OCI-M2 (cell line): ENCODE measurements at regions not wholly inside any gene's neighbourhood (a gene's known extent, or its start where the extent isn't known, plus 50 kb on each side); places are given as distances from the start of the nearest gene placed in this dataset.

Experiments
- DNase-seq: peaks from one replicate; lab custom pipeline; 2025; ENCODE audit not compliant: unreplicated experiment; lab: John Stamatoyannopoulos, UW

DNA sequence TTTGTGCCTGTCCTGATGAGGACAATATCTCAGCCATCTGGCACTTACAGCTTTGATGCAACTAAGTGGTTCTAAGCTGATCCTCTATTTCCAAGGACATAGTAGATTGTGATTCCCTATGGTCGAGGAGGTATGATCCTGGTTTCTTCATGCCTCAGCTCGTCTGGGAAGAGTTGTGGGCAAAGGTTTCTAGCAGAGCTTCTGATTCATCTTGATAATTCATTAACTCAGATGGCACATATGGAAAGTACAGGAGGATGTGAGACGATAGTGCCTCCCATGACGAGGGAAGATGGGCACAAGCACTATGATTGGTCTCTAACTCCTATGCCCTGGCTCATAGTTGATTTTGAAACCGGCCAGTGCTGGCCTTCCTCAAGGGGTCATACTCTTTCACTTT is 334.2 kb upstream of the SEMA6D start:
- no peak for DNase-seq

DNA sequence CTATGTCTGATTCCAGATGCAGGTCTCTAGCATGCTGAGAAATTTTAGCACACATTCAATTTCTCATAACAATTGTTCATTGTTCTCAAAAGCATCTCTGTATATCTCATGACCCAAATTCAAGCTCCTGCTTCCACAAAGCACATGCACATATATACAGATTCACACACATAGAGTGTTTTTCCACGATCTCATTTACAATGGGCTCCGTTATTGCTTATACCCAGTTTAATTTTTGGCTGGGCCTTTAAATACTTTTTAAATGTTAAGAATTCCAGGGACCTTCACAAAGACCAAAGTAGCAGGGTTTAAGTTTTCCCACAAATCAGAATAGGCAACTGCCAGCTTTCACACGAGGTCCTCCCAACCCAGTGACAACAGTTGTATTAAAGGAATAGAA is 333.5 kb upstream of the SEMA6D start:
- DNase-seq: no peak

DNA sequence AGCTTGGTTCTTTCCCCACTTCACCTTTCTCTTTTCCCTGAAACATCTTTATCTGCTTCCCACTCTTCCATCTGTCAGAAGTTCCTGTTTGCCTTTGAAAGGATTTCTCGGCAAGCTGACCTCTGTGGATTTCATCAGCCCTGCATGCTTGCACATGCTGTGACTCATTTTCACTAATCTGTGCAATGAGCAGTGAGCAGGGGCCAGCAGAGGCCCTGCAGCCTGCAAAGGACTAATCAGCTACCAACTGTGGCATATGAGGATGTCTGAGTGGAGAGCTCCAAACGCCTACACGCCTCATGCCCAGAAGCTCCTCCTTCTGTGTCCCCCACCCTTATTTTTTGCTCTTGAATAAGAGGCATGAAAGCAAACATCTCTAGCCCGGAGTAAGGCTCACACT is 333.0 kb upstream of the SEMA6D start:
- DNase-seq: no peak

DNA sequence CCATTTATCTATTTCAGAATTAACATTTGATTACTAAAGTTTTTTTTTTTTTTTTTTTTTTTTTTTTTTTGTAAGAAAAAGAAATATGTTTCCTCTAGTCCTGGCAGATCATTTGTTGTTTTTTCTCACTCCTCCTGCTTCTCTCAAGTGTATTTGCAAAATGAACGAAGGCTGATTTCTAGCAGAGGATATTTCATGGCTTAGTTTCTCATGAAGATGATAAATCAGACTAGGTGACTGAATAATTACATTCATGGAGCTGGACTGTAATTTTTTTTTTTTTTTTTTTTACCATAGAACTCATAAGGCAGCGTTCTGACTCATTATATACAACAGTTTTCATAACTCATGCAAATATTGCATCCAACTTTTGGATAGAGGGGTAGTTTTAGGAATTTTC is 332.5 kb upstream of the SEMA6D start:
- no peak for DNase-seq

DNA sequence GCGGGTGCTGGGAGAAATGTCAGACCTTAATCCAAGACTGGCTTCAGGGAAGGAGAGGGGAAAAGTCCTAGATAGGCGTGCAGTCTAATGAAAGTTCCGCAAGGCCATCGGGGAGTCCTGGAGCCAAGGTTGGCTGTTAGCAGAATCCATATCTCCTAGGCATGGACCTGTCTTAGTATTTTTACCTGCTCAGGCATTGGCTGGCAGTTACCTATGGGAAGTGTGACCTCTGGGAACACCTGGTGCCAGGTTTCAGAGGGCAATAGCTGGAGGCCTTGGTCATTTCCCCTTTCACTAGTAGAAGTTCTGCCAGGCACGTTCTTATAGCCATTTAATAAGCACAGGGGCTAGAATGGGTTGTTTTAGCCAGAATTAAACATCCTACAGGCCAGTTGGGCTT is 330.8 kb upstream of the SEMA6D start:
- DNase-seq: no peak

DNA sequence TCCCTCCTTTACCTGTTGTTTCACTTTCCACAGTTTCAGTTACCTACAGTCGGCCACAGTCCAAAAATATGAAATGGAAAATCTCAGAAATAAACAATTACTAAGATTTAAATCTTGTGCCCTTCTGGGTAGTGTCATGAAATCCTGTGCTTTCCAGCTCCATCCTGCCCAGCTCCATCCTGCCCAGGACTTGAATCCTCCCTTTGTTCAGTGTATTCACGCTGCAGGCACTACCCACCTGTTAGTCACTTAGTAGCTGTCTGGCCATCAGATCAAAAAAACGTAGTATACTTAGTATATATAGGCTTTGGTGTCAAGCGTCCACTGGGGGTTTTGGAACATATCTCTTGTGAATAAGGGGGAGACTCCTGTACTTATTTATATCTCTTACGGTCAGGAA is 329.0 kb upstream of the SEMA6D start:
- no peak for DNase-seq

DNA sequence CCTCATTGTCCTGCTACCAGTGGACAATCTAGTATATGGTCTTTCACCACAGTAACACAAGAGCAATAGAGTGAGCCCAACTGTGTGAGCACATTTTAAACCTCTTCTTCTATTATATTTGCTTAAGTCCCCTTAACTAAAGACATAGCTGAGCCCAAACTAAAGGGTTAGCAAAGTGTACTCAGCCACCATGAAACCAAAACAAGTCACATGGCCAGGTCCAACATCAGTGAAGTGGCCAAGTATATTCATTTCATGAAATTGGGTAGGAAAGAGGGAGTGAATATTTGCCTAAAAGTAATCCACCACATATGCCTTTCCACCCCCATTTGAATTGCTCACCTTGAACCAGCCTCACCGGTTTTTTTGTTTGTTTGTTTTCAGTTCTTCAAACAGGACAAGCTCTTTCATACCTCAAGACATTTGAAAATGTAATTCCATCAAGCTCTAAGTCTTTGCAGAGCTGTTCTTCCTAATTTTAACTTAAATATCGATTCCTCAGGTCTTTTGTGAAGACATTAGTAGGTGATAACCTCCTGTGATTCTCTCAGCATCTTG is 327.0 kb upstream of the SEMA6D start:
- no peak for DNase-seq

DNA sequence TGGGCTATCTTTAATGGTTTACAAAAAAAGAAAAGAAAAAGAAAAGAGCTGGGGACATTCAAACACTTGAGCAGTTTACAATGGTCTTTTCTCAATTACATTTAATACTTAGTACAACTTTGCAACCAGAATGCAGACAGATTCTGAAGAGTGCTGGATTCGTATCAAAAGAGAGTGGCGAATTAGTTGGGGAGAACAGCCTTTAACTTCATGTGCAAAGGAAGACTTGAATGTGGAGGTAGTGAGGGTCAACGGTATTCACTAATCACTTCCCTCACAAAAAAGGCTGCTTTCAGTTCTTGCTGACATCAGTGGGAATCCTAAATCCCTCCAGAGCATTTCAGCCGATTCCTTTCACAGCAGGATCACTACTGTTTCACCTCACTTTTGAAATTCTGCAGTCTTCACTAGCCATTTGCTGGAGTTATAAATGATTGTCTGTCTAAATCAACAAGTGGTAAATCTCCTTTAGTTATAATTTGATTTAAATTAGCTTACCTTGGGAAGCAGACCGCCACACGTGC is 323.0 kb upstream of the SEMA6D start:
- DNase-seq: no peak

DNA sequence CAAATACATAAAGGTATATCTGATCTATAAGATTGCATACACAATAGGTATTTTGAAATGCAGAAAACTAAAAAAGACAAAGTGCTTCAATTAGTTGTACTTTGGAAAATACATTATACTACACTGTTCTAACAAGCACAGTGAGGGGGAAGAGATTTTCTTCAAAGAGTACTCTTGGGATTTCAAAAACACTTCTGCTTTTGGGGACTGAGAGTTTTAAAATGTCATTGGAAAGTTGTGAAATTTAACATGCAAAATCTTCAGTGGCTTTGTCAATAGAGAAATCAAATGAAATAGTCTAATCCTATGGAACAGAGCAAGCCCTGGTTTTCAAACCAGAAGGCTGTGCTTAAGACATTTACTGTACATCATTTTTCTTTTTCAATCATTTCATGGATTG is 322.2 kb upstream of the SEMA6D start:
- no peak for DNase-seq

DNA sequence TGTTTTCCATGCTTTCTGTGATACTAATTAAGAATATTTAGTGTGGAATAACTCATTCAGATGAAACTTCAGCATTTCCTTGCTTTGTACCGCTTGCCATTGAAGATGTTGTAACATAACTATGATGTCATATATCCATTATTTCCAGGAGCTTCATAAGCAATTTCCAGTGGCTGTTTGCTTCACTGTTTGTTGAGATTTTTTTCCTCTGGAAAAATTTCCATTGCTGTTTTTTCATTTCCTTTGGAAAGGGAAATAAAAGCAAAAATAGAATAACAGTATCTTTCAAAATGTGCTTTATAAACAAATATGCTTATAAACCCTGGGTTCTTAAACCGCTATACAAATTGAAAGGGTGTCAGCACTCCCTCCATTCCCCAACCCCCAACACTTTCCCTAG is 319.6 kb upstream of the SEMA6D start:
- no peak for DNase-seq

DNA sequence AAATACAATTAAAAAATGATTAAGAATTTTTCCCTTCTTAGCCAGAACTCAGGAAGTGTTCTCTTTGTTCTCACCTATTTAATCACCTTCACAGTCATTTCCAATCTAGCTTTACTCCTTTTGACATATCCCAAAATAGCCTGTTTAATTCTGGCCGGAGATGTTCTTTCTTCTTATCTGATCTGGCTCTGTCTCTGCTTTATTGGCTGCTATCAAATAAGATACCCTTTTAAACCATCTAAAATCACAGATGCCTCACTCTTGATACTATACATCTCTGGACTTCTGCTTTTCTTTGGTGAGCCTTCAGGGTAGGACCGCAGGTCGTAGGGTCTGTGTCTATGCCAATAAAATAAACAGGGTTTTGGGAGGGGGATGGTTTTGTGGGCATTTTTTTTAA is 319.2 kb upstream of the SEMA6D start:
- no peak for DNase-seq

DNA sequence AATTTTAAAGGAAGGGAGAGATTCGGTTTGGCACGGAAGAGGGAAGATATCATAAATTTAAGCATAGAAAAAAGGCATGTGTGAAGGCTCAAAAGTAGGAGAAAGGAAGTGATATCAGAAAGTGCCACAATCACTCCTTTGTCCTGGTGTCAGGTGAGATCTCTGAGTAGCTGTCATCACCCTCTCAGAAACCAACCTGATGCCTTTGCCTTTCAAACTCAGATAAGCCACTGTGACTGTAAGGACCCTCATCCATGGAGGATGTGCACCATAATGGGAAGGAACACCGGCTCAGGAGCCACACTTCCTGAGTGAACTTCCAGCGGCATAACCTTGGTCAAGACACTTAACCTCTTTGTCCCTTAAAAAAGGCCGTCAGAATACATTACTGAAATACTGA is 318.7 kb upstream of the SEMA6D start:
- no peak for DNase-seq

DNA sequence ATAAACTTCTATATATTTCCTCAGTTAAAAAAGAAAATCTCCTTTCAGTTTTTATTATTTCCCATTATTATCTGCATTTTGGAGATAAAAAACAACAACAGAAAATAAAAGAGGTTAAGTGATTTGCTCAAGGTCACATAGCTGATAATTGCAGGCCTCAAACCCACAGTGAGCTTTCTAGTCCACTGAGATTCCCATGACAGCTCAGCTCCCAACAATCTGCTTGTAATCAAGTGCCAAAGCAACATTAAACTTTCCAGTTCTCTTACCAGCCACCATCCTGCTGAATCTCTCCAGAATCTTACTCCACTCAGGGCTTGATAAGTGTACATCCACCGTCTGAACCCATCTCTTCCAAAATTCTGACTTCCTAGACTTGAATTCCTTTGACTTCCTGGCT is 318.2 kb upstream of the SEMA6D start:
- no peak for DNase-seq

DNA sequence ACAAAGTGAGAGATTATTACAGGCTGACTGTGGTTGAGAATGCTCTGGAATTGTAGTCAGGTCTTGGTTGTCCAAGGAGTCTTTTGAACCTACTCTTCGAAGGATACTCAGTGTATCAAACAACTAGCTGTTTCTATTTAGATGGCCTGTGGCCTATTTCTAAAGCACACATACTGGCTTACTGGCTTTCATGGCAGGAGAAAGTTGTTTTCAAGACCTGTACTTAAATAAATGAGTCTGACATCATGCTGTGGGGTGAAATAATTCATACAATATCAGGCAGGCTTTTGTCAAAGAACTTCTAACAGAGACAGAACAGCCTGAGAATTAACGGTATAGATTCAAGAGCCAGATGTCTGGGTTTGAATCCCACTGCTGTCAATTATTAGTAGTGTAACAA is 316.7 kb upstream of the SEMA6D start:
- DNase-seq: no peak

DNA sequence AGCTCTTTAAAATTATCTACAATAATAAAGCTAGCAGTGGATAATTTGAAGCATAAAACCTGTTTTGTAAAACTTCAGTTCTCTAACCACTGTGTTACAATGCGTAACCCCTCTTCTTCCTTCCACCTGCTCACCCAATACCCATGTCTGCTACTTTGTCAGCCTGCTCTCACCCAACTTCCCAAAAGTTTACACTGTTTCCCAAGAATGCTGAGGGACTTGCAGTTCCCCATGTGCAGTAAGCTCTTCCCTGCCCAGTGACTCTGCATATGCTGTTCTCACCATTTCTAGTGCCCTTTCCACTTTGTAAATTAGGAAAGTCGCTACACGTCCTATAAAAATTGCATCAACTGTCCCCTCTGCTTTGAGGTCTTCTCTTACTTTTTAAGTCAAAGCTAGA is 315.9 kb upstream of the SEMA6D start:
- no peak for DNase-seq

DNA sequence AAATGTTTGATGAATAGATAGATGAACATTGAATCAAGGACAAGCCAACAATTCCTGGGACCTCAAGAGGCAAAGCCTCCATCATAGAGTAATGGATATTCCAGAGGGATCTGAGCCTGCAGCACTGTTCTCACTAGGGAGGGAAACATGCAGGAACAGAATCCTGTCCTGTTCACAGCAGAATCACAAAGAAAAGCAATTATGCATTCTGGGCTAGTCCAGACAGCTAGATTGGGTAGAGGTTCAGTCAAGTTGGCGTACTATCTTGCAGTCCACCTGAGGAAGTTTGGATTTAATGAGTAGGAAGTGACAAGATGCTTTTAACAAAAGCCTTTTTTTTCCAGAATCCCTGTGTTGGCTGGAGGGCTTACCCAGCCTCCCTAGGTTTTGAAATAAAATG is 314.5 kb upstream of the SEMA6D start:
- DNase-seq: no peak

DNA sequence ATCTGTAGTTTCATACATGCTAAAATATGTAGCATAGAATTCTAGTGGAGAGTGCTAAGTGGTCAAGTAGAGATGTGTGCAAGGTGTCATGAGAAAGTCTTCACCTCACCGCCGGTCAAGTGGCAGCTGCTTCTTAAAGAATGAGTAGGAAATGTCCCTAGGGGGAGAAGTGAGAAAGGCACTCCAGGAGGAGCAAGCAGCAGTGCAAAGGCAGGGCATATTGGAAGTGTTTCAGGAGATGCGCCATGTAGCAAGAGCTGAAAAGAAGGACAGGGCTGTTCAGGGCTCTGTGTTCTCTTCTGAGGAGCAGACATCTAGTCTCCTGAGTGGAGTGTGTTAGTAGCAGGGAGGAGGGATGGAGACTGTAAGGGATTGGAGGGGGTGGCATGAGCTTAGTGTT is 312.4 kb upstream of the SEMA6D start:
- no peak for DNase-seq

DNA sequence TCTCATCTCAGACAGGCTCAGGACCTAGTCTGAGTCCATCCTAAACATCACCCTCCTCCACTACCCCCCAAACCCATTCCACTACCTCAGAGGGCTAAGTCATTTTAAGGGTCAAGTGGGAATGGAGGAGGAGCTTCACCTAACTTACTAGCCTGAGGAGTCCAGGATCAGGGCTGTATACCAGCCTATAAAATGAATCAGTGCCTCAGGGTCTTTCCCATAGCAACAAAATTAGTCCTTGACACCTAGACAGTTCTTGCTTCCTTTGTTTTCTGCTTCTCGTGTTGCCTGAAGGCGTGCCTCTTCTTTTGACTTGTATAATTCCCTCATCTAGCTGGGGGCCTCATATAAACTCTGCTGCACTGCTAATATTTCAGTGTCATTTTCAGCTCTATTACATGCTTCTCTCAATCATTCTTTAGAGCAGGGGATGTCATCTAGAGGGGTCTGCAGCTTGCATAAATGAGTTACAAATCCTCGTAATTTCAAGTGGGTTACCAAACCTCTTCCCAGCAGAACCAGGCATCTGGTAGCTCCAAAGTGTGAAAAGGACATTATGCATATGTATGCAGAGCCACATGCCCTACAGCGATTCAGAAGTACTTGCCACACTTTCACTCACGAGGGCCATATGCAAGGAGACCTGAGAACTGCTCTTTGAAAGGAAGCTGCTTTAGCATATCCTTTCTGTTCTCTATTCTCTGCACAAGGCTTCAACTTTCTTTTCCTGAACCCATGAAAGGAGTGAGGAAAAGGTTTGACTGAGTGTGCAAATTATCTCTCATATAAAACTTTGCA is 311.7 kb upstream of the SEMA6D start:
- no peak for DNase-seq

DNA sequence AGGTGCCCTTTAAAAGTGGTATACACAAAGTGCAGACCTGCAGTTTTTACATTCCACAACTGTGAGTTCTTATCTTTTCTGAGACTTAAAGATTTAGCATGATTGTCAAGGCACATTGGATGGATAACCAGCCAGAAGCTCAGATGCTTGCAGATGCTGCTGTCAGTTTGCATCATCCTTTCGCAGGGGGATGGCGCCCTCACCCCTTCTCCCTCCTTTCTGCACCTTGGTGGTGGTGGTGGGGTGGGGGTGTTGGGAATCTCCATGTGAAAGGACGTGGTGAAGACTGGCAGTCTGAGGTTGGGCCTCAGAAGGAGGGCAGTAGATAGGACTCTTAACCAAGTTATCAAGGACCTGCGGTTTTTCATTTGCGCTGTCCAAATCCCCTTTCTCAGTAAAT is 309.6 kb upstream of the SEMA6D start:
- no peak for DNase-seq

DNA sequence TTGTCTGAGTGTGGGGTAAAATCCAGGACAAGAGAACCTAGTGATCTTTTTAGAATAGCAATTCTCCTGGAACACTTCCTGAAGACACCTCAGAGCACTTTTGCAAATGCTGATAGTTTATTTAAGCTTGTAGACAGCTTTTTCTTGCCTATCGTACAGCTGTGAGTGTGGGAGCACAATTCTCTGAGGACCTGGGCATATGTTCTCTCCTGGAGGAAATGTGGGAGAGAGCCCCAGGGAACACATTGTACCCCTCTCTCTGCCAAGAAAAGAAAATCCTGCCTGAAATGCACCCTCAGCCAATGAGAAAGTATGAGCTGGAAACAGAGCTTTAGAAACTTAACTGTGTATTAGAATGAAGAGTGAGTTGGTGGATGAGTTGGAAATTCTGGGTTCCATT is 308.3 kb upstream of the SEMA6D start:
- DNase-seq: no peak

DNA sequence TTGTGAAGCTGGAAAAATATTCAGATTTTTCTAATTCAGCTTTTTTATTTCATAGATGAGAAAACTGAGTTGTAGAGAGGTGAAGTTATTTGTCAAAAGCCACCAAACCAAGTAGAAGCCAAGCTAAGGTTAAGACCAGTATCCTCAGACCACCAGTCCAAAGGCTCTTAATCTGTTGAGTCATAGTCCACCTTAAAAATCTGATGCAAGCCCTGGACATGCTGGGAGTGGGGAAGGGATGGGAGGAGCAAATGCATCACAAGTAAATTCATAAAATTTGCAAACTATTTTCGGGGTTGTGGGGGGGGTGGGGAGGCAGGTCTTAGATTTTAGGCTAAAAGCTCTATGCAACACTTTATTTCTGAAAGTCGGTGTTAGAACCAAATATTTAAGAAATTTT is 307.7 kb upstream of the SEMA6D start:
- DNase-seq: no peak

DNA sequence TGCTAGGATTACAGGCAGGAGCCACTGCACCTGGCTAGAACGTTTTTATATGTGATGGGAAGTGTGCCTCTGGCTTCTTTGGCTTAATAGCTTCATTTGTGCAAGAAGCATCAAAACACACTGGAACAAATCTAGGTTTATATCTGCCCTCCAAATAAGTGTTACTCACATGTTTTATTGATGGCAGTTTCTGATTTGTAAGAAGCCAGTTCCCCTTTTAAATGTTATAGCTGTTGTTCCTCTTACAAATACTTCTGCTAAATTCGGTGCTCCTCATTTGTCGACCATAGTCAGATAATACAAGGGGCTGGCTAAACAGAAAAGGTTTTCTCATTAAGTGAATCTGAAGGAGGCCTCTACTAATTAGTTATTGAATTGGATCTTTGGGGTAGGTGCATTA is 307.1 kb upstream of the SEMA6D start:
- DNase-seq: no peak

DNA sequence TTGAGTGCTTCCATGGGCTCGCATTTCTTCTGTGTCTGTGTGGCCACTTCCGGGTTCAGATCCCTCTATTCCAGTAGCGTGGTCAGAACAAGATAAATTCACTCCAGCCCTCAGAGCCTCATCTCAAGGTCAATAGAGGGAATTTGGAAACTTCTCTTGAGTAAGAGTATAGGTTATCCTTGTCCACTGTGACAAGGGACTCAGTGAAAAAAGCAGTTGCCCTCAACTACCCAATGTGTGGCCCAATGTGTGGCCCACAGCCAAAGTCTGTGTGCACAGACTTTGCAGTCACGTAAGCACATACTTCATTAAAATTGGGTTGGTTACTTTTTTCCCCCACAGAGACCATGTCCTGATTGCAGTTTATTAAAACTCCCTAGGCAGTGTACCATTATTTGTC is 305.6 kb upstream of the SEMA6D start:
- DNase-seq: no peak
